MCF 10A (cell line): ENCODE measurements at regions not wholly inside any gene's neighbourhood (a gene's known extent, or its start where the extent isn't known, plus 50 kb on each side); places are given as distances from the start of the nearest gene placed in this dataset.

ENCODE experiments used
- BruUV-seq: library from RNA; stranded (reverse); fragments of 400-500 nt; replicated peaks from 2 replicates; lab custom pipeline; 2021; lab: Mats Ljungman, UMichigan
- CTCF ChIA-PET: fragments of 300-600 bp; sonication (Branson Sonifier 250); formaldehyde crosslinking; extraction: SDS; loops from one replicate; lab custom pipeline; 2021; ENCODE audit warnings: antibody characterized with exemption, inconsistent platforms; lab: Yijun Ruan, JAX
- POLR2A ChIA-PET: fragments of 300-600, 350-650 bp; sonication (Branson Sonifier 250); formaldehyde crosslinking; extraction: SDS; loops from one replicate; lab custom pipeline; 2020; ENCODE audit warnings: antibody characterized with exemption, inconsistent platforms; lab: Yijun Ruan, JAX
- DNase-seq: peaks from one replicate; pipeline ENCODE4 v3.0.0-alpha.2; 2018; ENCODE audit not compliant: unreplicated experiment
- H3K27ac Mint-ChIP-seq: one replicate; pipeline ENCODE4 v1.8.0; 2022; ENCODE audit warnings: mild to moderate bottlenecking, low read depth, mixed read lengths; ENCODE audit not compliant: unreplicated experiment
- H3K27me3 Mint-ChIP-seq: one replicate; pipeline ENCODE4 v1.8.0; 2022; ENCODE audit warnings: mixed read lengths; ENCODE audit not compliant: insufficient read depth, unreplicated experiment
- H3K36me3 Mint-ChIP-seq: one replicate; pipeline ENCODE4 v1.8.0; 2022; ENCODE audit warnings: mild to moderate bottlenecking, moderate library complexity, mixed read lengths; ENCODE audit not compliant: insufficient read depth, unreplicated experiment
- H3K4me1 Mint-ChIP-seq: one replicate; pipeline ENCODE4 v1.8.0; 2022; ENCODE audit warnings: mixed read lengths; ENCODE audit not compliant: insufficient read depth, unreplicated experiment
- H3K4me3 Mint-ChIP-seq: one replicate; pipeline ENCODE4 v1.8.0; 2022; ENCODE audit warnings: mild to moderate bottlenecking, moderate library complexity, mixed read lengths; ENCODE audit not compliant: unreplicated experiment
- H3K9me3 Mint-ChIP-seq: one replicate; pipeline ENCODE4 v1.8.0; 2022; ENCODE audit warnings: mixed read lengths; ENCODE audit not compliant: unreplicated experiment
- CTCF ChIP-seq: fragments of 200-600 bp; IDR thresholded peaks from one replicate; pipeline ENCODE4 v1.8.0; 2022; ENCODE audit warnings: antibody characterized with exemption, mild to moderate bottlenecking; ENCODE audit not compliant: unreplicated experiment
- intact Hi-C: fragments of 100-400 bp; cut with micrococcal nuclease; formaldehyde crosslinking; loops from 2 replicates; pipeline ENCODE4 v1.14.1; 2022

- POLR2A ChIA-PET: no interaction called here
- Mint-ChIP-seq H3K4me3 (no peak overlapping the region), H3K9me3 (no peaks in the 10 kb centered on the region), H3K27me3 (no peaks in the 10 kb centered on the region), H3K36me3 (no peaks in the 10 kb centered on the region), H3K4me1 (no peaks in the 10 kb centered on the region), H3K27ac (no peak overlapping the region)
- no peak for DNase-seq
- intact Hi-C loops: no loop called here
- CTCF ChIA-PET: interaction anchor here (0.6 kb wide), 1 partner anchor 484 kb away, joined by 3 read pairs; no protein-coding TSS in a partner anchor
- no TSS peak for BruUV-seq
- no peak for TF ChIP-seq CTCF
Observed at GRCh38 chr6:14246876-14247275, 129.3 kb downstream of the CD83 start.

GRCh38 chr6:14250573-14250972, 133.0 kb downstream of the CD83 start:
- BruUV-seq: no TSS peak
- intact Hi-C loops: no loop called here
- H3K27me3 Mint-ChIP-seq: no peaks in the 10 kb centered on the region
- no peaks in the 10 kb centered on the region for H3K9me3 Mint-ChIP-seq
- H3K4me3 Mint-ChIP-seq: no peak overlapping the region
- no peaks in the 10 kb centered on the region for H3K4me1 Mint-ChIP-seq
- H3K36me3 Mint-ChIP-seq: no peaks in the 10 kb centered on the region
- ChIA-PET CTCF (interaction anchor here (0.6 kb wide), 1 partner anchor 253 kb away, joined by 3 read pairs; no protein-coding TSS in a partner anchor), POLR2A (no interaction called here)
- DNase-seq: no peak
- no peak for TF ChIP-seq CTCF
- H3K27ac Mint-ChIP-seq: no peak overlapping the region

- Mint-ChIP-seq H3K4me3 (no peak overlapping the region), H3K9me3 (no peaks in the 10 kb centered on the region), H3K4me1 (no peaks in the 10 kb centered on the region), H3K27ac (no peak overlapping the region), H3K27me3 (no peaks in the 10 kb centered on the region), H3K36me3 (no peaks in the 10 kb centered on the region)
- intact Hi-C loops: no loop called here
- ChIA-PET POLR2A (no interaction called here), CTCF (no interaction called here)
- no TSS peak for BruUV-seq
- TF ChIP-seq CTCF: no peak
- no peak for DNase-seq
Observed at GRCh38 chr6:14252271-14252850, 134.8 kb downstream of the CD83 start.

DNA sequence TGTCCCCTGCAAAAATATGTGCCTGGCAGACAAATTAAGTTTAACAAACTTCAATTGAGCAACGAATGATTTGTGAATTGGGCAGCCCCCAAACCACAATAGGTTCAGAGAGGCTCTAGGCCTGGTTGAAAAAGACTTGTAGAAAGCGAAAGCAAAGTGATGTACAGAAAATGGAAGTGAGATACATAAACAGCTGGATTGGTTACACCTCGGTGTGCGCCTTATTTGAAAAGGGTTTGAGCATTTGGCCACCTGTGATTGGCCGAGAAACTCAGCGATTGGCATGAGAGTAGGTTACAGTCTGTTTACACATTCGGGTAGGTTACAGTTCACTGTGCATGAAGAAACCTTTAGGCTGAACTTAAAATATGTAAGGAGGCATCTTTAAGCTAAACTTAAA, 136.9 kb downstream of the CD83 start:
- H3K9me3 Mint-ChIP-seq: peaks cover under 1% of the 10 kb centered on the region
- no peaks in the 10 kb centered on the region for H3K27me3 Mint-ChIP-seq
- CTCF ChIA-PET: no interaction called here
- DNase-seq: no peak
- no peak for TF ChIP-seq CTCF
- POLR2A ChIA-PET: no interaction called here
- no peaks in the 10 kb centered on the region for H3K4me1 Mint-ChIP-seq
- no TSS peak for BruUV-seq
- H3K36me3 Mint-ChIP-seq: no peaks in the 10 kb centered on the region
- intact Hi-C loops: no loop called here
- no peak overlapping the region for H3K4me3 Mint-ChIP-seq
- H3K27ac Mint-ChIP-seq: no peak overlapping the region
